IPS-18a (cell line): ENCODE measurements at regions not wholly inside any gene's neighbourhood (a gene's known extent, or its start where the extent isn't known, plus 50 kb on each side); places are given as distances from the start of the nearest gene placed in this dataset.

Experiments
- H3K27ac ChIP-seq: one replicate; pipeline ENCODE4 v1.5.1; 2013; ENCODE audit warnings: low read length
- H3K27me3 ChIP-seq: one replicate; pipeline ENCODE4 v1.6.1; 2013; ENCODE audit warnings: mild to moderate bottlenecking, low read length; ENCODE audit not compliant: control insufficient read depth, insufficient read depth
- H3K36me3 ChIP-seq: one replicate; pipeline ENCODE4 v1.6.1; 2013; ENCODE audit warnings: low read depth, low read length; ENCODE audit not compliant: control insufficient read depth
- H3K4me1 ChIP-seq: one replicate; pipeline ENCODE4 v1.6.1; 2013; ENCODE audit warnings: low read depth, low read length; ENCODE audit not compliant: control insufficient read depth
- H3K4me3 ChIP-seq: one replicate; pipeline ENCODE4 v1.5.1; 2013; ENCODE audit warnings: low read length
- H3K9ac ChIP-seq: one replicate; pipeline ENCODE4 v1.6.1; 2013; ENCODE audit warnings: mild to moderate bottlenecking, low read length, moderate library complexity
- H3K9me3 ChIP-seq: one replicate; pipeline ENCODE4 v1.6.1; 2013; ENCODE audit warnings: low read depth, low read length; ENCODE audit not compliant: control insufficient read depth

DNA sequence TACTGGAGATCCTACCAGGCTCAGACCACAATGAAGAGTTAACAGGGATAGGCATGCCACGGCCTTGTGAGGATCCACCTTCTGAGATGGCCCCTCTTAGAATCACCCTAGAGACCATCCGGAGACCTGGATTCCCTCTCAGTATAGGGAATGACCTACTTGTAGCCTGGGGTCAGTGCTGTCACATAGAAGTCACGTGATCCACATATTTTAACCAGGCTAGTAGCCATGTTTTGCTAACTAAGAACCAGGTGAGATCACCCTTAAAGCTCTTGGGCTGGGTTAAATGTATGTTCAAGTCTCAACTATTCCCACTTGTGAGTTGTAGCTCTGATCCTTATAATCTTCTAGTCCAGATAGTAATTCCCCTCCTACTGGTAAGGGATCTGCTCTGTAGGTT is 215.4 kb downstream of the CCNG2 start:
- no peak overlapping the region for H3K4me3 ChIP-seq
- no peak overlapping the region for H3K27ac ChIP-seq
- H3K36me3 ChIP-seq: no peaks in the 10 kb centered on the region
- H3K27me3 ChIP-seq: no peaks in the 10 kb centered on the region
- peaks cover 7% of the 10 kb centered on the region for H3K4me1 ChIP-seq
- no peaks in the 10 kb centered on the region for H3K9me3 ChIP-seq
- no peak overlapping the region for H3K9ac ChIP-seq

DNA sequence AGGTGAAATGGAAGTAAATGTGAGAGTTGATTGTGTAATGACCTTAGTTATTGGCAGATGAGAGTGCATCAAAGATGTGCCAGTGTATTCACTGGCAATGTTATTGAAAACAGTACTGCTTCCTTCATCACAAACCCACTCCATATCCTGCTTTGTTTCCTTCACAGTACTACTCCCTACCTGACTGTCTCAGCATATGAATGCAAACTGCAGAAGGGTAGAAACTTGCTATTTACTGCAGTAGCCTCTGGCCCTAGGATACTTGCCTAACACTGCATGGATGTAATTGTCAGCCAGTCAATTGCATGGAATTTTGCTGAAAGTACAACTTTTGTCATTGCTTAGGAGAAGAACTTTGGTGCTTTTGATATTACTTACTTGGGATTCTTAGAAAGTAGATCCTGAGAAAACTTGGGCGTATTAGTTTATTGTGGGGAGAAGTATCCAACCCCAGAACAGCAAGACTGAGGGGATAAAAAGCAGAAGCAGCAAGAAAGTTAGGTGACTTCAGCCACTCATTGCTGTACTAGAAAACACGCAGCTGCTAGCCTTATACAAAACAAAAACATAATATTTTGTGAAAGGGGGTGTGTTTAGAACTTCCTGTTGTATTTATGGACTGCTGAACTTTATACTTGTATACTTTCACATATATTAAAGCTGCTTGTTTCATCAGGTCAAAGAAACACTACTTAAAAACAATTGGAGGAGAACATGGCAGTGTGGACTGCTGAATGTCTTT is 219.0 kb downstream of the CCNG2 start:
- Histone ChIP-seq H3K27ac (no peak overlapping the region), H3K4me3 (no peak overlapping the region), H3K4me1 (peaks cover 7% of the 10 kb centered on the region), H3K36me3 (no peaks in the 10 kb centered on the region), H3K27me3 (no peaks in the 10 kb centered on the region), H3K9ac (no peak overlapping the region), H3K9me3 (no peaks in the 10 kb centered on the region)

DNA sequence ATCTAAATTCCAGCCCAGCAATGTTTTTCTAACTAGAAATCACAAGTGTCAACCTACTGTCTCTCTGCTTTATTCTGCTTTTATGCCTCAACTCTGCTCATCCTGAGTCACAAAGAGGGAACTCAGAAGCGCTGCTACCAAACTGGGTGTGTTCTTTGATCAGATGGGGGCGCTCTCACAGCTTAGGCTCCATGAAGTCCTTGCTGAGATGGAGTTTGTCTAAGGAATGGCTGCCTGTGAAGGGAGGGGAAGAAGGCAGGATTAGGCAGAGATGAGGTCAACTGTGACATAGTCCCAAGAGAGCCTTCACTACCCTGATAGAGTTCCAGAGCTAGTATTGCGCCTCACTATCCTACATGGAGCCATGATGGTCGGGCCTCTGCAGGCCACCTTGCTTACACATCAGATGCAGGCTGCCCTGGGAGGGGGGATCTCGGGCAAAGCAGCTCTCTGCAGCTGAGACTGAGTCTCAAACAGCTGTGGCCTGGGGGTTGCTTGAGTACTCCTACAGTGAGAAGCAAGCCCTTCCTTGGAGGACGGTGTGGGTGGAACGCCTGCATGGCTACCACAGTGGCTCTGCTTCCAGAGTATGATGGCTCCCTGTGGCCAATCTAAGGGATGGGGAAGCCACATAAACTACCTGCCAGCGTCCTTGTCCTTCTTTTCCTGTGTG is 219.9 kb downstream of the CCNG2 start:
- Histone ChIP-seq H3K9ac (no peak overlapping the region), H3K27me3 (no peaks in the 10 kb centered on the region), H3K4me3 (no peak overlapping the region), H3K36me3 (no peaks in the 10 kb centered on the region), H3K4me1 (peaks cover 7% of the 10 kb centered on the region), H3K27ac (no peak overlapping the region), H3K9me3 (no peaks in the 10 kb centered on the region)

DNA sequence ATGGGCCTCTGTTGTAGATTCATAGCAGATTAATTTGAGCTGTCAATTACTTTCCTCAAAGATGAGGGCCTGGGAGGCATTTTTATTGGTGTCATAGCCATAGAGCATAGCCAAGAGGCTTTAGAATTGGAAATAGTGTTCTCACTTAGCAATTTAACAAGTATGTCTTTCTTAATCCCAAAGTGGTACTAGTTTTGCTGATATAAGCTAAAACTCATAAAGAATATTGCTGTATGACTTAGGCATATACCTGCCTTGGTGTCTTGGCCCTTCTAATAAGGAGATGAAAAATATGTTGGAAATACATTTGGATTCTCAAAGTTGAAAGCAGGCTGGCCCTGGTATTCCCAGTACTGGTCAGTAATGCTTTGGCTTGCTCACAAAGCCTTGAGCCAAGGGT is 221.5 kb upstream of the CXCL13 start:
- no peaks in the 10 kb centered on the region for H3K4me1 ChIP-seq
- no peaks in the 10 kb centered on the region for H3K36me3 ChIP-seq
- no peaks in the 10 kb centered on the region for H3K27me3 ChIP-seq
- no peaks in the 10 kb centered on the region for H3K9me3 ChIP-seq
- H3K9ac ChIP-seq: no peak overlapping the region
- no peak overlapping the region for H3K27ac ChIP-seq
- no peak overlapping the region for H3K4me3 ChIP-seq

DNA sequence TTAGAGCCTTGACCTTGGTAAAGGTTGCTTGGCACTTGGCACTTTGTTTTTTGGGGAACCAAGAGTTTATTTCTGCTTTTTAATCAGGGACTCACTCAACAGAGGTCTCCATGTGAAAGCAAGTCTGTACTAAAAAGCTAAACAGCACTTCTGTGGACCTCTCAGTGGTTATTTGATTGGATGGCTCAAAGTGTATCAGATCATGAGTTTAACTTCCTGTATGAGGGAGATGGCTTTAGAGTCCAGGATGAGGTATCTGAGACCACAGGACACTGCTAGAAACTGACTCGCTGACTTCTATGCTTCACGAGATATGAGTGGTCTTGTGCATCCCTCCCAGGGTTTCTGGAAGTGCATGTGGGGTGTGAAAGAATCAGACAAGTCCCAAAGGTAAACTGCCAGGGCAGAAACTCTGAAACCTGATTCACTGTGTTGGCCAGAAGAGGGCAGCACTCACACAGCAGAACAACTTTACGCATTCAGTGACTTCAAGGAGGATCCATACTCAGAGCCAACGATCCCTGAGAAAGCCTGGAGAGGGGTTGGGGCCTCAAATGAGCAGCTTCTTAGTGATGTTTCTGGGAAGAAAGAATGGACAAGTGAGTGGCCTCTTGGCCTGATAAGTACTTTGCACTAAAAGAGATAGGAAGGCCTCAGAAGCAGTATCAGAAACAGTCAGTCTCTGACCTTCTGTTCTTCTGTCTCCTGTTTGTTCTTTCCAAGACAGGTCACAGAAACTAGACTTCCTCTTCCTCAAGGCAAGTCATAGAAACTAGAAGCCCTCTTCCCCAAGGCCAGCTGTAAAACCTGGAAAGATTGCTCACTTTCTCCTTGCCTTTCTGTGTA is 220.3 kb upstream of the CXCL13 start:
- H3K9me3 ChIP-seq: no peaks in the 10 kb centered on the region
- H3K36me3 ChIP-seq: no peaks in the 10 kb centered on the region
- no peak overlapping the region for H3K4me3 ChIP-seq
- no peak overlapping the region for H3K9ac ChIP-seq
- no peaks in the 10 kb centered on the region for H3K4me1 ChIP-seq
- H3K27me3 ChIP-seq: no peaks in the 10 kb centered on the region
- H3K27ac ChIP-seq: no peak overlapping the region

DNA sequence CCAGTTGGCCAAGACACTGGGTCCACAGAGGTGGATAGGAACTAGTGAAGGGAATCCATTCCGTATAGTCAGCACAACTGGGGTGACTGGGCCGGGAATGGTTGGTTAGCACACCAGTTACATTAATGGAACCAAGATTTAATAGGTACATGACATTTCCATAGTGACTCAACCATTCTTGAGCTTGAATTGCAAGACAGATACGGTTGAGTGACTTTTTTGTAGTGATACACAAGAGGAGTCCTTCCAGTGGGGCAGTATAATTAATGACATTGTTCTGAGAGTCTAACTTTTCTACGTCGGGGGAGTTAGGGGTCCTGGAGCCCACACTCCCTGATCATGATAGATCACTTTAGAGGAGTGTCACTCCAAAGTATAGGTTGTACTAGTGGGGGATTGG is 211.6 kb upstream of the CXCL13 start:
- Histone ChIP-seq H3K27me3 (no peaks in the 10 kb centered on the region), H3K9ac (no peak overlapping the region), H3K27ac (no peak overlapping the region), H3K4me1 (no peaks in the 10 kb centered on the region), H3K9me3 (no peaks in the 10 kb centered on the region), H3K36me3 (no peaks in the 10 kb centered on the region), H3K4me3 (no peak overlapping the region)

DNA sequence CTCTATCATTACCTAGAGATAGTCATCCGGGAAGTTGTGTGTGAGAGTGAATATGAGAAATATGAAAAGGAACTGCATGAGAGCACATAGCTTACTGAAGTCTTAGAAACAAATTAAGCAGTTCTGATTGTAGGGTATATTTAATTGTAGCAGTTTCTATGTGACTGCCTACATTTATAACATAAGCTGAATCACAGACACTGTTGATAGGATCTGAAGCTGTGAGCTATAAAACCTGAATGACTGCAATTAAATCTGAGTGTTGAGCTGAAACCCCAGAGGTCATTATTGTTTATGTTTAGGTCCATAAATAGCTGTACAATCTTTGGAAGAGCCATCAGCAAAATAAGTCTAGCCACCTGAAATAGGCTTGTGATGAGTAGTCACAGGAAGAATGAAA is 210.1 kb upstream of the CXCL13 start:
- Histone ChIP-seq H3K36me3 (no peaks in the 10 kb centered on the region), H3K4me1 (no peaks in the 10 kb centered on the region), H3K27me3 (no peaks in the 10 kb centered on the region), H3K9me3 (no peaks in the 10 kb centered on the region), H3K4me3 (no peak overlapping the region), H3K27ac (no peak overlapping the region), H3K9ac (no peak overlapping the region)

DNA sequence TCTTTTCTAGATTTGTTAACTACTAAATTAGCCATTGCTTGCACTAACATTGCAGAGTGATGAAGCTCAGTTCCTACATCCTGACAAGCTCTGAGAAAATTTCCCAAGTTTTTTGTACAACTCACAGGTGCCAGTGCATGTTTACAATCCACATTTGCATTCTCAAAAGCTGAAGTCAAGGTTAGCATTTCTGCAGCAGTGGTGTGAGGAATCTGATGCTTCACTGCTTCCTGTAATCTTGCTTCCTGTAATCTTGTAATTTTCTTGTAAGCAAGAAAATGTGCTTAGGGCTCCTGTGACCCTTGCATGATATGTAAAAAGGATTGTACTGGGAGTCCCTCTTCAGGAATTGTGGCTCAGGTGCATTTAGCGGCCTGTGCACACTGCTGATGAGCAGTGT is 207.4 kb upstream of the CXCL13 start:
- Histone ChIP-seq H3K9ac (no peak overlapping the region), H3K36me3 (no peaks in the 10 kb centered on the region)

DNA sequence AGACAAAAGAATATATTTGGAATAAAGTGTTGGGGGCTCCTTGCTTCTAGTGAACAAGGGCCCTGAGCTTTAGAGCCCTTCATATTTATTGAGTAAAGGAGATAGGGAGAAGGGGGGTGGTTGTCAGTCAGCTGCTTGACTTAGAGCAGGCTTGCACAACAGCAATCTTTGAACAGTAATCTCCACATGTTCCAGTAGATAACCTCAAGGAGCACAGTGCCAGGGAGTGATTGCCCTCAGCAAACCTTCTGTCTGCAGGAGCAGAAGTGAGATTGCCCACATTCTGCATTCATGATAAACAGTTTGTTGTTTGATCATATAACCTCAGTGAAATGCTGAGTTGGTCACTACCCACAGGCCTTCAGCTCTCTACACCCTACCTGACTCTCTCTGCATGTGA is 205.8 kb upstream of the CXCL13 start:
- no peak overlapping the region for H3K4me3 ChIP-seq
- no peaks in the 10 kb centered on the region for H3K9me3 ChIP-seq
- no peaks in the 10 kb centered on the region for H3K27me3 ChIP-seq
- no peak overlapping the region for H3K9ac ChIP-seq
- H3K27ac ChIP-seq: no peak overlapping the region
- no peaks in the 10 kb centered on the region for H3K36me3 ChIP-seq
- no peaks in the 10 kb centered on the region for H3K4me1 ChIP-seq

More for the DNA sequence above, 207.4 kb upstream of the CXCL13 start:
- no peaks in the 10 kb centered on the region for H3K27me3 ChIP-seq
- no peaks in the 10 kb centered on the region for H3K4me1 ChIP-seq
- H3K27ac ChIP-seq: no peak overlapping the region
- H3K4me3 ChIP-seq: no peak overlapping the region
- H3K9me3 ChIP-seq: no peaks in the 10 kb centered on the region

DNA sequence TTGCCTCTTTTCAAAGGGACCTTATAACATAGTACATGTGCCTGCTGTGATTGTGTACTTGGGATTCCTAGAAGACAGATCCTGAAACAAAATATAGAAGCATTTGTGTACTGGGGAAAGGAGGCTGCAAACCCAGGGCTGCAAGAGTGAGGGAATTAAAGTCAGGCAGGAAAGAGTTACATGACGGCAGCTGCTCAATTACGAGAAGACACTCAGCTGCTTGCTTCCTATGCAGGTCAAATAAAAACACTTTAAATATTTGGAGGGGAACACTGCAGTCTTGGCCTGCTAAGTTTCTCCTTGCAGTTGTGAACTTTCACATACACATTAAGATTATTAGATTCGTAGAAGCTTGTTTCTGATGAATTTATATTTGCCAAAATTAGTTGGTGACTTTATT is 191.9 kb upstream of the CXCL13 start:
- H3K9ac ChIP-seq: no peak overlapping the region
- no peaks in the 10 kb centered on the region for H3K9me3 ChIP-seq
- H3K27me3 ChIP-seq: no peaks in the 10 kb centered on the region
- H3K27ac ChIP-seq: no peak overlapping the region
- no peak overlapping the region for H3K4me3 ChIP-seq
- H3K36me3 ChIP-seq: no peaks in the 10 kb centered on the region
- peaks cover 5% of the 10 kb centered on the region for H3K4me1 ChIP-seq

DNA sequence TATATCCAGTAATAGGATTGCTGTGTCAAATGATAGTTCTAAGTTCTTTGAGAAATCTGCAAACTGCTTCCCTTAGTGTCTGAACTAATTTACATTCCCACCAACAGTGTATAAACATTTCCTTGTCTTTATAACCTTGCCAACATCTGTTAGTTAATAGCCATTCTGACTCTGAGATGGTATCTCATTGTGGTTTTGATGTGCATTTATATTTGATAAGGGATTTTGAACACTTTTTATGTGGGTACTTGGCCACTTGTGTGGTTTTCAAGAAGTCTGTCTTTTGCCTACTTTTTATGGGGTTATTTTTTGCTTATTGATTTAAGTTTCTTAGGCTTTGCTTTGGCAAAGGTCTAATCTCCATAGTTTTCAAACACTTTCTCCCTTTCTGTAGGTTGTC is 189.9 kb upstream of the CXCL13 start:
- no peak overlapping the region for H3K4me3 ChIP-seq
- H3K27me3 ChIP-seq: no peaks in the 10 kb centered on the region
- H3K27ac ChIP-seq: no peak overlapping the region
- H3K9ac ChIP-seq: no peak overlapping the region
- peaks cover 5% of the 10 kb centered on the region for H3K4me1 ChIP-seq
- H3K9me3 ChIP-seq: no peaks in the 10 kb centered on the region
- H3K36me3 ChIP-seq: no peaks in the 10 kb centered on the region
